SK-N-SH treated with all-trans-retinoic acid at 6 μM for 48 hours (cell line): ENCODE measurements at regions not wholly inside any gene's neighbourhood (a gene's known extent, or its start where the extent isn't known, plus 50 kb on each side); places are given as distances from the start of the nearest gene placed in this dataset.

Experiments
- ATAC-seq: fragments of 200-7000 bp; cut with Tn5 transposase; 3 replicates; pipeline ENCODE4 v1.9.1; 2020; ENCODE audit warnings: mild to moderate bottlenecking, moderate library complexity
- ARNTL ChIP-seq: fragments of 450-650 bp; formaldehyde crosslinking; IDR thresholded peaks from 2 replicates; pipeline ENCODE4 v1.5.0; 2020; ENCODE audit warnings: low read depth, mild to moderate bottlenecking, moderate library complexity, borderline replicate concordance
- BACH2 ChIP-seq: fragments of 250-450 bp; sonication (Bioruptor Pico); IDR thresholded peaks from 2 replicates; pipeline ENCODE4 v1.9.0; 2021; ENCODE audit warnings: mild to moderate bottlenecking, borderline replicate concordance
- CSDC2 ChIP-seq: fragments of 250-450 bp; sonication (Bioruptor Pico); IDR thresholded peaks from 2 replicates; pipeline ENCODE4 v1.5.0; 2020; ENCODE audit warnings: mild to moderate bottlenecking, moderate library complexity
- ESRRG ChIP-seq: fragments of 250-450 bp; sonication (Bioruptor Pico); IDR thresholded peaks from 2 replicates; pipeline ENCODE4 v1.6.1; 2021; ENCODE audit warnings: mild to moderate bottlenecking
- GLIS3 ChIP-seq: fragments of 250-450 bp; sonication (Bioruptor Pico); IDR thresholded peaks from 2 replicates; pipeline ENCODE4 v1.5.0; 2020; ENCODE audit warnings: mild to moderate bottlenecking, moderate library complexity
- ISL1 ChIP-seq: fragments of 250-450 bp; sonication (Bioruptor Pico); IDR thresholded peaks from 2 replicates; pipeline ENCODE4 v2.1.2; 2022; ENCODE audit warnings: mild to moderate bottlenecking, moderate library complexity
- OSR1 ChIP-seq: fragments of 250-450 bp; sonication (Bioruptor Pico); IDR thresholded peaks from 2 replicates; pipeline ENCODE4 v1.8.0; 2022; ENCODE audit warnings: moderate library complexity, mild to moderate bottlenecking, inconsistent platforms
- PATZ1 ChIP-seq: fragments of 250-450 bp; sonication (Bioruptor Pico); IDR thresholded peaks from 2 replicates; pipeline ENCODE4 v1.8.0; 2020; ENCODE audit warnings: mild to moderate bottlenecking, moderate library complexity, borderline replicate concordance
- PPARA ChIP-seq: fragments of 250-450 bp; sonication (Bioruptor Pico); IDR thresholded peaks from 2 replicates; pipeline ENCODE4 v1.5.0; 2020; ENCODE audit warnings: mild to moderate bottlenecking, borderline replicate concordance
- RARB ChIP-seq: fragments of 250-450 bp; sonication (Bioruptor Pico); IDR thresholded peaks from 2 replicates; pipeline ENCODE4 v1.8.0; 2021; ENCODE audit warnings: mild to moderate bottlenecking, moderate library complexity
- SNAI2 ChIP-seq: fragments of 250-450 bp; sonication (Bioruptor Pico); IDR thresholded peaks from 2 replicates; pipeline ENCODE4 v1.5.0; 2020; ENCODE audit warnings: mild to moderate bottlenecking, moderate library complexity
- TOX ChIP-seq: fragments of 250-450 bp; sonication (Bioruptor Pico); IDR thresholded peaks from 2 replicates; pipeline ENCODE4 v1.8.0; 2021; ENCODE audit warnings: mild to moderate bottlenecking, moderate library complexity, borderline replicate concordance
- ZC3H10 ChIP-seq: fragments of 250-450 bp; sonication (Bioruptor Pico); IDR thresholded peaks from 2 replicates; pipeline ENCODE4 v1.5.1; 2021; ENCODE audit warnings: mild to moderate bottlenecking, moderate library complexity
- ZFP3 ChIP-seq: fragments of 250-450 bp; sonication (Bioruptor Pico); IDR thresholded peaks from 2 replicates; pipeline ENCODE4 v1.5.0; 2020; ENCODE audit warnings: mild to moderate bottlenecking, moderate library complexity
- ZFP30 ChIP-seq: fragments of 450-650 bp; formaldehyde crosslinking; IDR thresholded peaks from 2 replicates; pipeline ENCODE4 v1.5.0; 2022; ENCODE audit warnings: mild to moderate bottlenecking, moderate library complexity
- ZNF565 ChIP-seq: fragments of 450-650 bp; formaldehyde crosslinking; conservative IDR thresholded peaks from 2 replicates; pipeline ENCODE4 v1.5.0; 2020; ENCODE audit warnings: low read depth, mild to moderate bottlenecking, moderate library complexity
- ZNF70 ChIP-seq: fragments of 450-650 bp; formaldehyde crosslinking; IDR thresholded peaks from 2 replicates; pipeline ENCODE4 v1.5.0; 2020; ENCODE audit warnings: mild to moderate bottlenecking, moderate library complexity
- TF ChIP-seq, protein P1 (sequence below): fragments of 250-450 bp; sonication (Bioruptor Pico); IDR thresholded peaks from 2 replicates; pipeline ENCODE4 v1.5.1; 2021; ENCODE audit warnings: mild to moderate bottlenecking, moderate library complexity
- TF ChIP-seq, protein P2 (sequence below): fragments of 250-450 bp; sonication (Bioruptor Pico); IDR thresholded peaks from 2 replicates; pipeline ENCODE4 v1.8.0; 2021; ENCODE audit warnings: low read depth, mild to moderate bottlenecking, moderate library complexity, borderline replicate concordance
- TF ChIP-seq, protein P3 (sequence below): fragments of 250-450 bp; sonication (Bioruptor Pico); IDR thresholded peaks from 2 replicates; pipeline ENCODE4 v1.5.1; 2020; ENCODE audit warnings: low read depth, mild to moderate bottlenecking, moderate library complexity

GRCh38 chr3:72615776-72616175 lies 232.5 kb downstream of the SHQ1 start:
- ATAC-seq, result no peak
- no peak for TF ChIP-seq ARNTL (CRISPR knock-in tag)
- no peak for TF ChIP-seq ISL1
- no peak for TF ChIP-seq ZFP30 (CRISPR knock-in tag)
- TF ChIP-seq BACH2 (CRISPR knock-in tag), result no peak
- no peak for TF ChIP-seq PATZ1 (CRISPR knock-in tag)
- TF ChIP-seq, protein P1, sequence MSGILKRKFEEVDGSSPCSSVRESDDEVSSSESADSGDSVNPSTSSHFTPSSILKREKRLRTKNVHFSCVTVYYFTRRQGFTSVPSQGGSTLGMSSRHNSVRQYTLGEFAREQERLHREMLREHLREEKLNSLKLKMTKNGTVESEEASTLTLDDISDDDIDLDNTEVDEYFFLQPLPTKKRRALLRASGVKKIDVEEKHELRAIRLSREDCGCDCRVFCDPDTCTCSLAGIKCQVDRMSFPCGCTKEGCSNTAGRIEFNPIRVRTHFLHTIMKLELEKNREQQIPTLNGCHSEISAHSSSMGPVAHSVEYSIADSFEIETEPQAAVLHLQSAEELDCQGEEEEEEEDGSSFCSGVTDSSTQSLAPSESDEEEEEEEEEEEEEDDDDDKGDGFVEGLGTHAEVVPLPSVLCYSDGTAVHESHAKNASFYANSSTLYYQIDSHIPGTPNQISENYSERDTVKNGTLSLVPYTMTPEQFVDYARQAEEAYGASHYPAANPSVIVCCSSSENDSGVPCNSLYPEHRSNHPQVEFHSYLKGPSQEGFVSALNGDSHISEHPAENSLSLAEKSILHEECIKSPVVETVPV, result no peak
- no peak for TF ChIP-seq CSDC2 (CRISPR knock-in tag)
- TF ChIP-seq ZNF70 (CRISPR knock-in tag), result no peak
- TF ChIP-seq, protein P2, sequence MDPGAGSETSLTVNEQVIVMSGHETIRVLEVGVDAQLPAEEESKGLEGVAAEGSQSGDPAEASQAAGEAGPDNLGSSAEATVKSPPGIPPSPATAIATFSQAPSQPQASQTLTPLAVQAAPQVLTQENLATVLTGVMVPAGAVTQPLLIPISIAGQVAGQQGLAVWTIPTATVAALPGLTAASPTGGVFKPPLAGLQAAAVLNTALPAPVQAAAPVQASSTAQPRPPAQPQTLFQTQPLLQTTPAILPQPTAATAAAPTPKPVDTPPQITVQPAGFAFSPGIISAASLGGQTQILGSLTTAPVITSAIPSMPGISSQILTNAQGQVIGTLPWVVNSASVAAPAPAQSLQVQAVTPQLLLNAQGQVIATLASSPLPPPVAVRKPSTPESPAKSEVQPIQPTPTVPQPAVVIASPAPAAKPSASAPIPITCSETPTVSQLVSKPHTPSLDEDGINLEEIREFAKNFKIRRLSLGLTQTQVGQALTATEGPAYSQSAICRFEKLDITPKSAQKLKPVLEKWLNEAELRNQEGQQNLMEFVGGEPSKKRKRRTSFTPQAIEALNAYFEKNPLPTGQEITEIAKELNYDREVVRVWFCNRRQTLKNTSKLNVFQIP (CRISPR knock-in tag), result no peak
- no peak for TF ChIP-seq RARB (CRISPR knock-in tag)

GRCh38 chr3:72615182-72615581 lies 233.1 kb downstream of the SHQ1 start:
- TF ChIP-seq CSDC2 (CRISPR knock-in tag) (no peak), OSR1 (CRISPR knock-in tag) (no peak), SNAI2 (CRISPR knock-in tag) (no peak), TOX (CRISPR knock-in tag) (no peak), ZFP30 (CRISPR knock-in tag) (no peak), ZC3H10 (CRISPR knock-in tag) (no peak)
- TF ChIP-seq, protein P3, sequence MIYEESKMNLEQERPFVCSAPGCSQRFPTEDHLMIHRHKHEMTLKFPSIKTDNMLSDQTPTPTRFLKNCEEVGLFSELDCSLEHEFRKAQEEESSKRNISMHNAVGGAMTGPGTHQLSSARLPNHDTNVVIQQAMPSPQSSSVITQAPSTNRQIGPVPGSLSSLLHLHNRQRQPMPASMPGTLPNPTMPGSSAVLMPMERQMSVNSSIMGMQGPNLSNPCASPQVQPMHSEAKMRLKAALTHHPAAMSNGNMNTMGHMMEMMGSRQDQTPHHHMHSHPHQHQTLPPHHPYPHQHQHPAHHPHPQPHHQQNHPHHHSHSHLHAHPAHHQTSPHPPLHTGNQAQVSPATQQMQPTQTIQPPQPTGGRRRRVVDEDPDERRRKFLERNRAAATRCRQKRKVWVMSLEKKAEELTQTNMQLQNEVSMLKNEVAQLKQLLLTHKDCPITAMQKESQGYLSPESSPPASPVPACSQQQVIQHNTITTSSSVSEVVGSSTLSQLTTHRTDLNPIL (CRISPR knock-in tag), result no peak
- TF ChIP-seq, protein P1, result no peak
- ATAC-seq, result no peak

DNA sequence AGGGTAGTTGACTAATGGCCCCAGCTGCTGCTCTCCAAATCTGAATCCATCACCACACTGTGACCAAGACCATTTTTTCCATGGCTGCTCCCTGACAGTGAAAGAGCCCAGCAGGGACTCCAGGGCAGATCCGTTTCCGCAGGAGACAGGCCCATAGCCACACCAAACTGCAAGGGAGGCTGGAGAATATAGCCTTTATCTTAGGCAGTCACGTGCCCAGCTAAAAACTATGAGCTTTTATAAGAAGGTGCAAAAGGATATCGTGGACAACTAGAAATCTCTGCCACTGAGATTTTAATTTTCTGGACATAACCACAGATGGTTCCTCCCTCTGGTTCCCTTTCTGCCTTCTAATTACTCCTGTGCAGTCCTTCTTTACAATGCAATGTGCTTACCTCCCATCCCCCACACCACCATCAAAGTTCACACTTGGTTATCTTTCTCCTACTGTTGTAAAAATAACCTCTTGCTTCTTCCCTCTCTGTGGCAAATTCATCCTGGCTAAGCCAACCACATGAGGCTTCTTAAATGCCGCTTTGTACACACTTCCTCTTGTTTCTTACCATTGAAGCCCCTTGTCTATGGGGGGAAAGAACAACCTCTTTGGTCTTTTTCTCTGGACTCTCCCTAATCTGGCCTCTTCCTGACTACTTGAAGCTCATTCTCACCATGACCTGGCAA lies 233.7 kb downstream of the SHQ1 start:
- TF ChIP-seq OSR1 (CRISPR knock-in tag) (no peak), GLIS3 (CRISPR knock-in tag) (no peak), PATZ1 (CRISPR knock-in tag) (no peak), ARNTL (CRISPR knock-in tag) (no peak), ESRRG (CRISPR knock-in tag) (no peak), BACH2 (CRISPR knock-in tag) (no peak), ZNF70 (CRISPR knock-in tag) (no peak), ZFP3 (CRISPR knock-in tag) (no peak), ZC3H10 (CRISPR knock-in tag) (no peak), TOX (CRISPR knock-in tag) (no peak), ZNF565 (CRISPR knock-in tag) (no peak), RARB (CRISPR knock-in tag) (no peak), SNAI2 (CRISPR knock-in tag) (no peak), ZFP30 (CRISPR knock-in tag) (no peak), PPARA (CRISPR knock-in tag) (no peak)
- TF ChIP-seq, protein P3 (CRISPR knock-in tag), result no peak
- TF ChIP-seq, protein P1, result no peak
- ATAC-seq, result no peak
